ENCODE measurements at regions not wholly inside any gene's neighbourhood (a gene's known extent, or its start where the extent isn't known, plus 50 kb on each side); places are given as distances from the start of the nearest gene placed in this dataset.

DNA sequence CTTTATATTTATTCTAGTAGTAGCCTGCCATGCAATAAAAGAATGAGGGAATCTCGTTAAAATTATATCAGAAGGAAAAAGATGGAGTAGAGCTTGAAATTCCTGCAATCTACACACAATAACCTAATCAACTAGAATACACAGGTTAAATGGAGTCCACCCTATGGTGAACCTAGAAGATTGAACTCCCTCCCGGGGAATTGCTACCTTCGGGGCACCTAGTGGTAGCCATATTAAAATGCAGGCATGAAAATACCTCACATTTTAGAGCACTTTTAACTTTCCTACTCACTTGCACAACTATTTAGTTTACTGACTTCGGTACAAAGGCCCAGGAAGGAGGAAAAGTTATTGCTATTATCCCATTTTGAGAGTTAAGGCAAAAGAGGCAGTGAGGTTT is 174.5 kb downstream of the SS18 start:
- Histone ChIP-seq H3K36me3 (ENCODE audit: control insufficient read depth in 2 of 2, extremely low read depth in 1 of 2, insufficient read depth in 2 of 2, low read length in 2 of 2) (no peaks in the 10 kb centered on the region), H2AFZ (ENCODE audit: control insufficient read depth, low read length) (no peak overlapping the region), H3K79me2 (ENCODE audit: control insufficient read depth, insufficient read depth, low read length) (no peaks in the 10 kb centered on the region), H3K9me1 (ENCODE audit: control insufficient read depth, extremely low read depth, insufficient read depth, low read length) (no peaks in the 10 kb centered on the region), H3K4me2 (ENCODE audit: control insufficient read depth, extremely low read depth, insufficient read depth, low read depth, low read length) (no peak overlapping the region), H3K4me1 (ENCODE audit: control insufficient read depth, extremely low read depth, insufficient read depth, low read length) (no peaks in the 10 kb centered on the region), H3K27me3 (ENCODE audit: control insufficient read depth, extremely low read depth, insufficient read depth, low read length) (no peaks in the 10 kb centered on the region), H3K27ac (ENCODE audit: control insufficient read depth, insufficient read depth, low read length) (no peak overlapping the region), H4K20me1 (ENCODE audit: control insufficient read depth, extremely low read depth, insufficient read depth, low read length) (no peaks in the 10 kb centered on the region), H3K4me3 (ENCODE audit: control insufficient read depth in 2 of 3, extremely low read depth in 1 of 3, insufficient read depth in 2 of 3, low read depth in 1 of 3, low read length in 3 of 3) (no peak overlapping the region), H3K9me3 (ENCODE audit: control insufficient read depth, low read depth, low read length) (no peaks in the 10 kb centered on the region), H3K9ac (ENCODE audit: control insufficient read depth, extremely low read depth, insufficient read depth, low read length) (no peak overlapping the region)
- FAIRE-seq (no peak), DNase-seq (ENCODE audit: low read depth, low spot score) (no peak)
- no peak for TF ChIP-seq EZH2 (IDR thresholded peaks at IDR 0.05; ENCODE audit: low read length)
- TF ChIP-seq, protein P1, sequence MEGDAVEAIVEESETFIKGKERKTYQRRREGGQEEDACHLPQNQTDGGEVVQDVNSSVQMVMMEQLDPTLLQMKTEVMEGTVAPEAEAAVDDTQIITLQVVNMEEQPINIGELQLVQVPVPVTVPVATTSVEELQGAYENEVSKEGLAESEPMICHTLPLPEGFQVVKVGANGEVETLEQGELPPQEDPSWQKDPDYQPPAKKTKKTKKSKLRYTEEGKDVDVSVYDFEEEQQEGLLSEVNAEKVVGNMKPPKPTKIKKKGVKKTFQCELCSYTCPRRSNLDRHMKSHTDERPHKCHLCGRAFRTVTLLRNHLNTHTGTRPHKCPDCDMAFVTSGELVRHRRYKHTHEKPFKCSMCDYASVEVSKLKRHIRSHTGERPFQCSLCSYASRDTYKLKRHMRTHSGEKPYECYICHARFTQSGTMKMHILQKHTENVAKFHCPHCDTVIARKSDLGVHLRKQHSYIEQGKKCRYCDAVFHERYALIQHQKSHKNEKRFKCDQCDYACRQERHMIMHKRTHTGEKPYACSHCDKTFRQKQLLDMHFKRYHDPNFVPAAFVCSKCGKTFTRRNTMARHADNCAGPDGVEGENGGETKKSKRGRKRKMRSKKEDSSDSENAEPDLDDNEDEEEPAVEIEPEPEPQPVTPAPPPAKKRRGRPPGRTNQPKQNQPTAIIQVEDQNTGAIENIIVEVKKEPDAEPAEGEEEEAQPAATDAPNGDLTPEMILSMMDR (optimal IDR thresholded peaks at IDR 0.05 in 1 of 3, IDR thresholded peaks at IDR 0.05 in 1 of 3, conservative IDR thresholded peaks at IDR 0.05 in 1 of 3; ENCODE audit: extremely low read depth in 1 of 3, insufficient read depth in 2 of 3, low read length in 3 of 3) = no peak
- dilution Hi-C loops (cut with MboI; ENCODE audit: extremely low pct_ligation_motif_present, low sequenced_read_pairs) = no loop called here

DNA sequence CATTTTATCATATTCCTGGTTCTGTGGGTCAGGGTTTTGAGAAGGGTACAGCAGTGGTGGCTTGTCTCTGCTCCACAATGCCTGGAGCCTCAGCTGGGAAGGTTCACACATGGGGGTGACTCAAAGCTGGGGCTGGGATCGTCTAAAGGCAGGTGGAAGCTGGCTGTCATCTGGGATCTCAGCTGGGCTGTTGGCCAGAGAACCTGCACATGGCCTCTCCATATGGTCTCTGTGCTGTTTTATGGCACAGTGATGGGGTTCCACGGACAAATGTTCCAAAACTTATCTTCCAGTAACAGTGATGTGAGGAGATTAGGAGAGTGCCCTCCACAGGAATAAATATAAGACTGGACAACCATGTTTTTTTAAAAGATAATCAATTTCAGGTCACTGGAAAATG is 191.4 kb downstream of the SS18 start:
- H3K36me3 ChIP-seq (ENCODE audit: control insufficient read depth in 2 of 2, extremely low read depth in 1 of 2, insufficient read depth in 2 of 2, low read length in 2 of 2) = no peaks in the 10 kb centered on the region
- H3K4me3 ChIP-seq (ENCODE audit: control insufficient read depth in 2 of 3, extremely low read depth in 1 of 3, insufficient read depth in 2 of 3, low read depth in 1 of 3, low read length in 3 of 3) = no peak overlapping the region
- no peaks in the 10 kb centered on the region for H3K9me3 ChIP-seq (ENCODE audit: control insufficient read depth, low read depth, low read length)
- H3K27me3 ChIP-seq (ENCODE audit: control insufficient read depth, extremely low read depth, insufficient read depth, low read length) = no peaks in the 10 kb centered on the region
- DNase-seq (ENCODE audit: low read depth, low spot score) (no peak), FAIRE-seq (no peak)
- H3K27ac ChIP-seq (ENCODE audit: control insufficient read depth, insufficient read depth, low read length) = no peak overlapping the region
- H3K9me1 ChIP-seq (ENCODE audit: control insufficient read depth, extremely low read depth, insufficient read depth, low read length) = no peaks in the 10 kb centered on the region
- TF ChIP-seq EZH2 (IDR thresholded peaks at IDR 0.05; ENCODE audit: low read length) = no peak
- TF ChIP-seq, protein P1 (optimal IDR thresholded peaks at IDR 0.05 in 1 of 3, IDR thresholded peaks at IDR 0.05 in 1 of 3, conservative IDR thresholded peaks at IDR 0.05 in 1 of 3; ENCODE audit: extremely low read depth in 1 of 3, insufficient read depth in 2 of 3, low read length in 3 of 3) = no peak
- H3K4me2 ChIP-seq (ENCODE audit: control insufficient read depth, extremely low read depth, insufficient read depth, low read depth, low read length) = no peak overlapping the region
- no peaks in the 10 kb centered on the region for H3K79me2 ChIP-seq (ENCODE audit: control insufficient read depth, insufficient read depth, low read length)
- no peak overlapping the region for H3K9ac ChIP-seq (ENCODE audit: control insufficient read depth, extremely low read depth, insufficient read depth, low read length)
- no peaks in the 10 kb centered on the region for H3K4me1 ChIP-seq (ENCODE audit: control insufficient read depth, extremely low read depth, insufficient read depth, low read length)
- H4K20me1 ChIP-seq (ENCODE audit: control insufficient read depth, extremely low read depth, insufficient read depth, low read length) = no peaks in the 10 kb centered on the region
- dilution Hi-C loops (cut with MboI; ENCODE audit: extremely low pct_ligation_motif_present, low sequenced_read_pairs) = no loop called here
- no peak overlapping the region for H2AFZ ChIP-seq (ENCODE audit: control insufficient read depth, low read length)

Measured in keratinocyte (primary cell).